WTC11 (cell line): ENCODE measurements at regions not wholly inside any gene's neighbourhood (a gene's known extent, or its start where the extent isn't known, plus 50 kb on each side); places are given as distances from the start of the nearest gene placed in this dataset.

ENCODE experiments used
- ATAC-seq: fragments of 200-7000 bp; cut with Tn5 transposase; 2 replicates; pipeline ENCODE4 v1.10.0; 2021; ENCODE audit warnings: mild to moderate bottlenecking, moderate library complexity
- CTCF ChIA-PET: fragments of 300-600 bp; sonication (Branson Sonifier 250); formaldehyde crosslinking; loops from one replicate; lab custom pipeline; 2021; ENCODE audit warnings: antibody characterized with exemption; lab: Charles Lee
- POLR2A ChIA-PET: fragments of 350-600 bp; sonication (Branson Sonifier 250); formaldehyde crosslinking; loops from one replicate; lab custom pipeline; 2021; ENCODE audit warnings: antibody characterized with exemption; lab: Charles Lee
- DNase-seq: peaks from one replicate; pipeline ENCODE4 v3.0.0; 2021; ENCODE audit warnings: low spot score
- H3K27ac Mint-ChIP-seq: 2 replicates; pipeline ENCODE4 v1.8.0; 2021; ENCODE audit warnings: mixed read lengths
- H3K27me3 Mint-ChIP-seq: 2 replicates; pipeline ENCODE4 v1.8.0; 2021; ENCODE audit warnings: low read depth, mild to moderate bottlenecking, moderate library complexity, mixed read lengths
- H3K36me3 Mint-ChIP-seq: 2 replicates; pipeline ENCODE4 v1.8.0; 2021; ENCODE audit warnings: mixed read lengths
- H3K4me1 Mint-ChIP-seq: 2 replicates; pipeline ENCODE4 v1.8.0; 2022; ENCODE audit warnings: mixed read lengths
- H3K4me3 Mint-ChIP-seq: 2 replicates; pipeline ENCODE4 v1.8.0; 2021; ENCODE audit warnings: mild to moderate bottlenecking, moderate library complexity, mixed read lengths
- H3K9me3 Mint-ChIP-seq: 2 replicates; pipeline ENCODE4 v1.8.0; 2021; ENCODE audit warnings: mixed read lengths
- AR ChIP-seq: fragments of 250-450 bp; sonication (Bioruptor Pico); IDR thresholded peaks from 2 replicates; pipeline ENCODE4 v1.9.0; 2021; ENCODE audit warnings: mild to moderate bottlenecking
- ATF3 ChIP-seq: sonication (generic); formaldehyde crosslinking; conservative IDR thresholded peaks from 2 replicates; pipeline ENCODE4 v1.8.1; 2022; ENCODE audit warnings: mild to moderate bottlenecking, missing genetic modification reagents
- CREB1 ChIP-seq: sonication (generic); formaldehyde crosslinking; IDR thresholded peaks from 2 replicates; pipeline ENCODE4 v1.8.0; 2023; ENCODE audit warnings: mild to moderate bottlenecking, missing genetic modification reagents
- CREM ChIP-seq: sonication (generic); formaldehyde crosslinking; IDR thresholded peaks from 2 replicates; pipeline ENCODE4 v1.8.1; 2022; ENCODE audit warnings: mild to moderate bottlenecking, missing genetic modification reagents, moderate library complexity
- ERG ChIP-seq: fragments of 250-450 bp; sonication (Bioruptor Pico); IDR thresholded peaks from 2 replicates; pipeline ENCODE4 v1.8.0; 2021; ENCODE audit warnings: mild to moderate bottlenecking
- KAT7 ChIP-seq: sonication (generic); formaldehyde crosslinking; IDR thresholded peaks from 2 replicates; pipeline ENCODE4 v1.8.1; 2023; ENCODE audit warnings: missing genetic modification reagents, mild to moderate bottlenecking, borderline replicate concordance
- MAX ChIP-seq: sonication (generic); formaldehyde crosslinking; IDR thresholded peaks from 2 replicates; pipeline ENCODE4 v1.8.0; 2022; ENCODE audit warnings: mild to moderate bottlenecking, missing genetic modification reagents
- NR1H2 ChIP-seq: sonication (generic); formaldehyde crosslinking; IDR thresholded peaks from 2 replicates; pipeline ENCODE4 v1.9.0; 2021; ENCODE audit warnings: mild to moderate bottlenecking, moderate library complexity, missing genetic modification reagents
- NR3C1 ChIP-seq: sonication (generic); formaldehyde crosslinking; conservative IDR thresholded peaks from 2 replicates; pipeline ENCODE4 v1.8.1; 2023; ENCODE audit warnings: low read depth, mild to moderate bottlenecking, missing genetic modification reagents
- PRDM15 ChIP-seq: sonication (generic); formaldehyde crosslinking; IDR thresholded peaks from 2 replicates; pipeline ENCODE4 v1.8.0; 2022; ENCODE audit warnings: missing genetic modification reagents
- RELA ChIP-seq: sonication (generic); formaldehyde crosslinking; IDR thresholded peaks from 2 replicates; pipeline ENCODE4 v1.8.1; 2022; ENCODE audit warnings: missing genetic modification reagents, mild to moderate bottlenecking, borderline replicate concordance
- SMAD4 ChIP-seq: sonication (generic); formaldehyde crosslinking; IDR thresholded peaks from 2 replicates; pipeline ENCODE4 v1.8.0; 2022; ENCODE audit warnings: mild to moderate bottlenecking, missing genetic modification reagents
- TEAD4 ChIP-seq: sonication (generic); formaldehyde crosslinking; IDR thresholded peaks from 2 replicates; pipeline ENCODE4 v1.8.0; 2022; ENCODE audit warnings: mild to moderate bottlenecking, missing genetic modification reagents
- ZNF121 ChIP-seq: sonication (generic); formaldehyde crosslinking; IDR thresholded peaks from 2 replicates; pipeline ENCODE4 v1.8.0; 2023; ENCODE audit warnings: missing genetic modification reagents
- ZNF416 ChIP-seq: fragments of 250-450 bp; sonication (Bioruptor Pico); IDR thresholded peaks from 2 replicates; pipeline ENCODE4 v1.9.0; 2021; ENCODE audit warnings: mild to moderate bottlenecking, inconsistent platforms
- ZNF423 ChIP-seq: fragments of 250-450 bp; sonication (Bioruptor Pico); IDR thresholded peaks from 2 replicates; pipeline ENCODE4 v2.1.2; 2022; ENCODE audit warnings: mild to moderate bottlenecking, moderate library complexity

GRCh38 chr22:48955351-48956311 is 872.0 kb downstream of the BRD1 start (continued):
- TF ChIP-seq PRDM15 (CRISPR knock-in tag) (no peak), NR3C1 (CRISPR knock-in tag) (no peak), TEAD4 (CRISPR knock-in tag) (no peak)

- H3K36me3 Mint-ChIP-seq, result no peaks in the 10 kb centered on the region
- peaks cover 5% of the 10 kb centered on the region; the same call in 1 of the 2 replicates for H3K9me3 Mint-ChIP-seq
- DNase-seq (no peak), ATAC-seq (no peak)
- no peak overlapping the region for H3K27ac Mint-ChIP-seq
- peaks cover 6% of the 10 kb centered on the region; the same call in 1 of the 2 replicates for H3K27me3 Mint-ChIP-seq
- POLR2A ChIA-PET, result interaction anchor here (0.6 kb wide), 2 partner anchors 27 to 146 kb away, joined by 4 to 5 read pairs; no protein-coding TSS in a partner anchor
- 0 out of 2 replicates have a peak, but pooled peaks cover 5% of the 10 kb centered on the region for H3K4me1 Mint-ChIP-seq
- no peak overlapping the region for H3K4me3 Mint-ChIP-seq
- CTCF ChIA-PET, result interaction anchor here (1.2 kb wide), 1 partner anchor 14 kb away, joined by 8 read pairs; no protein-coding TSS in a partner anchor
- TF ChIP-seq CREB1 (CRISPR knock-in tag), result no peak
- 0 out of 2 replicates have a peak, but pooled peaks have one; percentile 7 for TF ChIP-seq MAX
Observed at GRCh38 chr22:48954781-48955311, 872.8 kb downstream of the BRD1 start.

GRCh38 chr22:48953830-48954229 is 873.8 kb downstream of the BRD1 start:
- Mint-ChIP-seq H3K9me3 (peaks cover 5% of the 10 kb centered on the region; the same call in 1 of the 2 replicates), H3K27ac (no peak overlapping the region), H3K36me3 (no peaks in the 10 kb centered on the region), H3K4me1 (0 out of 2 replicates have a peak, but pooled peaks cover 5% of the 10 kb centered on the region)
- DNase-seq (no peak), ATAC-seq (no peak)
- TF ChIP-seq ERG (CRISPR knock-in tag) (no peak), MAX (no peak), ZNF416 (CRISPR knock-in tag) (no peak)
- TF ChIP-seq, all 79 proteins: peak for 0
- Mint-ChIP-seq H3K4me3 (no peak overlapping the region), H3K27me3 (peaks cover 6% of the 10 kb centered on the region)
- POLR2A ChIA-PET, result interaction anchor here (0.6 kb wide), 2 partner anchors 28 to 147 kb away, joined by 4 to 5 read pairs; no protein-coding TSS in a partner anchor
- CTCF ChIA-PET, result interaction anchor here (0.7 to 1.2 kb wide), 3 partner anchors 10 to 86 kb away, joined by 3 to 8 read pairs (median 4); no protein-coding TSS in a partner anchor

- H3K27me3 Mint-ChIP-seq, result peaks cover 6% of the 10 kb centered on the region
- ATAC-seq, result no peak
- 0 out of 2 replicates have a peak, but pooled peaks cover 5% of the 10 kb centered on the region for H3K4me1 Mint-ChIP-seq
- H3K9me3 Mint-ChIP-seq, result peaks cover under 1% of the 10 kb centered on the region; the same call in 1 of the 2 replicates
- H3K27ac Mint-ChIP-seq, result no peak overlapping the region
- ChIA-PET POLR2A (no interaction called here), CTCF (no interaction called here)
- H3K36me3 Mint-ChIP-seq, result no peaks in the 10 kb centered on the region
- DNase-seq, result no peak
- no peak overlapping the region for H3K4me3 Mint-ChIP-seq
- TF ChIP-seq ZNF423 (no peak), KAT7 (CRISPR knock-in tag) (no peak), AR (CRISPR knock-in tag) (no peak), SMAD4 (CRISPR knock-in tag) (no peak), NR1H2 (no peak), ZNF121 (no peak), CREM (CRISPR knock-in tag) (no peak), RELA (CRISPR knock-in tag) (no peak), ATF3 (CRISPR knock-in tag) (no peak)
Observed at GRCh38 chr22:48953103-48953720, 874.5 kb downstream of the BRD1 start.
